Ectodermal cell (in vitro differentiated cells): ENCODE measurements at regions not wholly inside any gene's neighbourhood (a gene's known extent, or its start where the extent isn't known, plus 50 kb on each side); places are given as distances from the start of the nearest gene placed in this dataset.
"Not testable (repeated sequence)": the region's sequence is repeated elsewhere in the genome, so short reads cannot be mapped to it uniquely, and the experiment has no call there.

Experiments
- H3K27ac ChIP-seq: 2 replicates; pipeline ENCODE4 v1.7.0; 2013; ENCODE audit warnings: mild to moderate bottlenecking, low read depth, low read length; ENCODE audit not compliant: insufficient read depth, poor library complexity, severe bottlenecking
- H3K27me3 ChIP-seq: 2 replicates; pipeline ENCODE4 v1.7.0; 2013; ENCODE audit warnings: mild to moderate bottlenecking, low read length; ENCODE audit not compliant: insufficient read depth, control insufficient read depth, poor library complexity, severe bottlenecking
- H3K36me3 ChIP-seq: one replicate; pipeline ENCODE4 v1.7.0; 2013; ENCODE audit warnings: low read length; ENCODE audit not compliant: control insufficient read depth, insufficient read depth
- H3K4me1 ChIP-seq: one replicate; pipeline ENCODE4 v1.7.0; 2013; ENCODE audit warnings: low read length; ENCODE audit not compliant: control insufficient read depth, insufficient read depth
- H3K4me3 ChIP-seq: 2 replicates; pipeline ENCODE4 v1.7.0; 2013; ENCODE audit warnings: low read depth, low read length, control low read depth; ENCODE audit not compliant: insufficient read depth
- H3K9me3 ChIP-seq: 2 replicates; pipeline ENCODE4 v1.7.0; 2013; ENCODE audit warnings: mild to moderate bottlenecking, low read length, moderate library complexity; ENCODE audit not compliant: control insufficient read depth
- WGBS, 2 experiments: methylation state at CpG; one replicate each; pipeline ENCODE4 v1.1.7; 2013; ENCODE audit warnings: missing lambda C conversion rate in 2 of 2; 5-methylcytosine and 5-hydroxymethylcytosine counted together

GRCh38 chr4:127364911-127365310 lies 267.8 kb upstream of the INTU start:
- H3K27ac ChIP-seq: no peak overlapping the region
- H3K4me3 ChIP-seq: no peak overlapping the region
- H3K27me3 ChIP-seq: no peaks in the 10 kb centered on the region
- H3K4me1 ChIP-seq: no peaks in the 10 kb centered on the region
- no peaks in the 10 kb centered on the region for H3K36me3 ChIP-seq
- H3K9me3 ChIP-seq: no peaks in the 10 kb centered on the region

DNA sequence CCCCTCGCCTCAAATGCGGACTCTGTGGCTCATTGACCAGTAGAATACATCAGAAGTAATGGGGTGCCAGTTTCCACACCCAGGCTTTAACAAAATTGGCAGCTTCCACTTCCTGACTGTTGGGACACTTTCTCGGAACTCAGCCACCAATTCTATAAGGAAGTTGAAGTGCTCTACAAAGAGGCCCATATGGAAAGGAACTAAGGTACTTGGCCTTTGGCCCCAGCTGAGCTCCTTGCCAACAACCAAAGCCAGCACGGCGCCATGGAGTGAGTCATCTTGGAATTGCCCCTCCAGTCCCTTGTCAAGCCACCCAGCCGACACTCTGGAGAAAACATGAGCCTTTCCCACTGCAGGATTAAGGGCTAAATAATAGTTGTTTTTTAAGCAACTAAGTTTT lies 262.2 kb upstream of the INTU start:
- H3K4me1 ChIP-seq: no peaks in the 10 kb centered on the region
- no peaks in the 10 kb centered on the region for H3K9me3 ChIP-seq
- H3K4me3 ChIP-seq: no peak overlapping the region
- no peak overlapping the region for H3K27ac ChIP-seq
- H3K27me3 ChIP-seq: no peaks in the 10 kb centered on the region
- H3K36me3 ChIP-seq: no peaks in the 10 kb centered on the region
- 86 to 97% methylated on average over 6 of the region's 6 CpGs for WGBS, 2 experiments

GRCh38 chr4:127379499-127379898 lies 253.3 kb upstream of the INTU start:
- no peaks in the 10 kb centered on the region for H3K27me3 ChIP-seq

GRCh38 chr4:127379948-127380347 lies 252.8 kb upstream of the INTU start:
- not testable (repeated sequence) for H3K4me3 ChIP-seq, H3K27ac ChIP-seq, H3K4me1 ChIP-seq, H3K27me3 ChIP-seq, H3K36me3 ChIP-seq, H3K9me3 ChIP-seq
- WGBS, 2 experiments: 82 to 86% methylated on average over 18 of the region's 18 CpGs

More at GRCh38 chr4:127379499-127379898, 253.3 kb upstream of the INTU start:
- H3K4me3 ChIP-seq: no peak overlapping the region
- H3K4me1 ChIP-seq: no peaks in the 10 kb centered on the region
- no peaks in the 10 kb centered on the region for H3K9me3 ChIP-seq
- H3K27ac ChIP-seq: no peak overlapping the region
- H3K36me3 ChIP-seq: no peaks in the 10 kb centered on the region
- WGBS, 2 experiments: 94% methylated on average over 7 of the region's 7 CpGs

- no peaks in the 10 kb centered on the region for H3K27me3 ChIP-seq
- no peaks in the 10 kb centered on the region for H3K36me3 ChIP-seq
- H3K4me1 ChIP-seq: no peaks in the 10 kb centered on the region
- H3K4me3 ChIP-seq: no peak overlapping the region
- H3K27ac ChIP-seq: no peak overlapping the region
- no peaks in the 10 kb centered on the region for H3K9me3 ChIP-seq
Measured at GRCh38 chr4:127383666-127384065, 249.1 kb upstream of the INTU start.

DNA sequence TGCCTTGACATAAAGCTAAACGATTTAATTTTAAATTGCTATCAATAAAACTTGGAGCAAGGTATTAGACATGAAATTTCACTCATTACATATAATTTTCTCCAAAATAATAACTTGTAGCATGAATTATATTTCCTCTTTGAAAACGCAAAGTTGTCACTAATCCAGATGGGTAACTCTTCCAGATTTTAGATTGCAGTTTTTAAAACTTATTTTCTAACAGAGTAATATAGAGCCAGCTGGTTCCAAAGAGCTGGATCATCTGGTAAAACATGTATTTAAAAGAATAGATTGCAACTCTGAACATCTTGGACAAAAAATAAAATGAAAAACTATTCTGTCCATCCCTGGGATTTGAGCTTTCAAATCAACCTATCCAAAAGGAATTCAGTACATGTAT lies 238.2 kb upstream of the INTU start:
- Histone ChIP-seq H3K4me1 (no peaks in the 10 kb centered on the region), H3K9me3 (no peaks in the 10 kb centered on the region), H3K27ac (no peak overlapping the region), H3K36me3 (no peaks in the 10 kb centered on the region), H3K4me3 (no peak overlapping the region), H3K27me3 (no peaks in the 10 kb centered on the region)
- WGBS, 2 experiments: 80 to 88% methylated on average over 2 of the region's 2 CpGs

GRCh38 chr4:127400276-127400675 lies 232.5 kb upstream of the INTU start:
- no peaks in the 10 kb centered on the region for H3K27me3 ChIP-seq
- no peaks in the 10 kb centered on the region for H3K9me3 ChIP-seq
- H3K4me1 ChIP-seq: no peaks in the 10 kb centered on the region
- no peak overlapping the region for H3K27ac ChIP-seq
- H3K36me3 ChIP-seq: no peaks in the 10 kb centered on the region
- H3K4me3 ChIP-seq: no peak overlapping the region
- WGBS, 2 experiments: 93 to 100% methylated on average over 3 of the region's 5 CpGs

DNA sequence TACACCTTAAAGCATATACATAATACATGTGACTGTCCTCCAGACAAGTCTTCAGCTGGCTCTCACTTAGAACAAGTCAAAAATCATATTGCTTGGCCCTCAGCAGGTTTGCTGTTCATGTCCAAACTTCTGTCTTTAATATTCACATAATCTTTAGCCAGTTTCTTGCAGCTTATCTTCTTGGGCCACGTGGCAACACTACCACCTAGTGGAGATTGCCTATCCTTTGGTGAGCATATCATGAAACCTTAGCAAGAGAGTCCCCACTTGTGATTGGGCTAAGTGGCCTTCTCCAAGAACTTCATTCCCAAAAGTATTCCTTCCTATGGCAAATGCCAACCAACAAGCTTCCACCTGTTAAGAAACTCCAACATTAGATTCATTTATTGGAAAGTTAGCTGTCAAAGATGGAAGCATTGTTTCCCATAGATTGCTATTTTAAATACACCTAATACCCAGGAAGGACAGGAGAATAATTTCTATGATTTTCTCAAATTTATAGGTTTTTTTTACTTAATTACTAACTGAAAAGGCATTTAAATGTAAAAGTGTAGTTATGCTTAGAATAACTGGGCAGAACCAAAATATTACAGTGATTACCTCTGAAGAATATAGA lies 231.9 kb upstream of the INTU start:
- WGBS, 2 experiments: 2 to 4% methylated on average over 1 of the region's 1 CpG
- Histone ChIP-seq H3K36me3 (no peaks in the 10 kb centered on the region), H3K4me3 (no peak overlapping the region), H3K27me3 (no peaks in the 10 kb centered on the region), H3K27ac (no peak overlapping the region), H3K9me3 (no peaks in the 10 kb centered on the region), H3K4me1 (no peaks in the 10 kb centered on the region)

DNA sequence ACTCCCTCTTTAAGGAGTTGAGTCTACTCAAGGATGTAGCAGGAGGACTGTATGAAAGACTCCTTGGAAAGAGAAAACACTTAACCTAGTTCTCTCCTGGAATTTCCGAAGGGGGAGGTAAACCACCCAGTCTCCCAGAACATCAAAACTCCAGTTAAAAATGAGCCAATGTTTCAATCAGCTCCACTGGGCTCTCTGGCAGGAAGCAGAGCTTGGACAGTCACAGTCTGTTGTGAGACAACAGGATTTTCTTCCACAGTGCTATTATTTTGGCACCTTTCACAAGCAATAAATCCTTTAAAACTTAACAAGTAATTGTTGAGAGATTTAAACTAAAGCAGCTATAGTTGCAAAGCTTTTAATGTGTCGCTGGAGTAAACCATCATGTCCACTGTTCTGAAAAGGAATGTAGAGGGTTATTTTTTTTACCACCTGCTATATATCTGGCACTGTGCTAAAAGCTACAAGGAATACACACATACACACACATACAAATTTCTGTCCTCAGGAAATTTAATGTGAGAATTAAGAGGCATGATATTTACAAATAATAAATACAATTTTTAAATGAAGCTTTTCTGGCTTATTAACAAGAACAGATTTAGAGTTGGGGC lies 229.2 kb upstream of the INTU start:
- no peaks in the 10 kb centered on the region for H3K9me3 ChIP-seq
- no peaks in the 10 kb centered on the region for H3K4me1 ChIP-seq
- WGBS, 2 experiments: 96 to 97% methylated on average over 1 to 2 of the region's 2 CpGs
- H3K27ac ChIP-seq: no peak overlapping the region
- H3K36me3 ChIP-seq: no peaks in the 10 kb centered on the region
- no peak overlapping the region for H3K4me3 ChIP-seq
- H3K27me3 ChIP-seq: no peaks in the 10 kb centered on the region

DNA sequence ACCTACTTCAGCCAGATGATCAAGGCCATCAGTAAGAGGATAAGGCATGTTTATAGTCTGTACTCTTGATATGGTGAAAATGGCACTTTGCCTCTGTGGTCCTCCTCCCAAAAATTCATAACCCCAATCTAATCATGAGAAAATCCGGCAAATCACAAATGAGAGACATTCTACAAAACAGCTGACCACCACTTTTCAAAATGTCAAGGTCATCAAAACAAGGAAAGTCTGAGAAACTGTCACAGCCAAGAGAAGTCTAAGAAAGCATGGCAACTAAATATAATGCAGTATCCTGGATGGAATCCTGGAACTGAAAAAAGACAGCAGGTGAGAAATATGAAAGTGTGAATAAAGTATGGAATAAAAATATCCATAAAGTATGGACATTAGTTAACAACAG lies 226.6 kb upstream of the INTU start:
- no peaks in the 10 kb centered on the region for H3K9me3 ChIP-seq
- no peaks in the 10 kb centered on the region for H3K36me3 ChIP-seq
- 80 to 86% methylated on average over 1 of the region's 1 CpG for WGBS, 2 experiments
- H3K27ac ChIP-seq: no peak overlapping the region
- no peaks in the 10 kb centered on the region for H3K27me3 ChIP-seq
- no peak overlapping the region for H3K4me3 ChIP-seq
- no peaks in the 10 kb centered on the region for H3K4me1 ChIP-seq

DNA sequence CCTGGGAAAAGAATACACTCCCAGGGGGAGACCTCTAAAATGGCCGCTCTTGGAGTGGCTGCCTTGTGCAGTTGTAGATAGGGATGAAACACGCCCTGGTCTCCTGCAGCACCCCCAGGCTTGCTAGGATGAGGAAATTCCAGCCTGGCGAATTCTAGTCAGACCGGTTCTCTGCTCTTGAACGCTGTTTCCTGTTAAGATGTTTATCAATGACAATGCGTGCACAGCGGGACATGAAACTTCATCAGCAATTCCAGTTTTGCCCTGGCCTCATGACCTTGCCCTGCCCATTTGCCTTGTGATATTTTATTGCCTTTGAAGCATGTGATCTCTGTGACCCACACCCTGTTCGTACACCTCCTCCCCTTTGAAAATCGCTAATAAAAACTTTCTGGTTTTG lies 225.2 kb upstream of the INTU start:
- H3K36me3 ChIP-seq, H3K4me1 ChIP-seq, H3K9me3 ChIP-seq, H3K27me3 ChIP-seq, H3K27ac ChIP-seq, H3K4me3 ChIP-seq: not testable (repeated sequence)
- 91 to 93% methylated on average over 9 of the region's 9 CpGs for WGBS, 2 experiments
